ENCODE measurements at regions not wholly inside any gene's neighbourhood (a gene's known extent, or its start where the extent isn't known, plus 50 kb on each side); places are given as distances from the start of the nearest gene placed in this dataset.

DNA sequence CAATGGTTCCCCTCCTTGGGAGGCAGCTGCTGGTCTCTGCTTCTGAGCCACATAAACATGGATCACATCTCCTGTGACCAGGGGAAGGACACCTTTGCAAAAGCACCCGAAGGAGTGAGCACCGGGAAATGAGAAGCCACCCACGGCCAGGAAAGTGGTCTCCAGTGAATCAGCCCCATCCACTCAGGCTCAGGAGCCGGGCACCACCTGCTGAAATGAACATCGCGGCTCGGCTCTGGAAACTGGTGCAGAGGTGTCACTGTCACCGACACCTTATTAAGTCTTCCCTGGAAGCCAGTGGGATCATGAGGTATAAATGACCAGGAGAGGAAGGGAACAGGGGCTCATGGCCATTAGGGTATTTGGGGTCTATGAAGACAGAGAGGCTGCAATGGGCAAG lies 207.2 kb upstream of the C1orf174 start:
- POLR2A ChIA-PET = no interaction called here
- TF ChIP-seq POLR2AphosphoS5 (IDR thresholded peaks at IDR 0.05; ENCODE audit: low read depth, low read length) (no peak), TCF7L2 (IDR thresholded peaks at IDR 0.05; ENCODE audit: low read depth, low read length) (no peak), SIN3A (IDR thresholded peaks at IDR 0.05; ENCODE audit: borderline replicate concordance, insufficient read depth, low read depth, low read length) (no peak)
- TF ChIP-seq, protein P1, sequence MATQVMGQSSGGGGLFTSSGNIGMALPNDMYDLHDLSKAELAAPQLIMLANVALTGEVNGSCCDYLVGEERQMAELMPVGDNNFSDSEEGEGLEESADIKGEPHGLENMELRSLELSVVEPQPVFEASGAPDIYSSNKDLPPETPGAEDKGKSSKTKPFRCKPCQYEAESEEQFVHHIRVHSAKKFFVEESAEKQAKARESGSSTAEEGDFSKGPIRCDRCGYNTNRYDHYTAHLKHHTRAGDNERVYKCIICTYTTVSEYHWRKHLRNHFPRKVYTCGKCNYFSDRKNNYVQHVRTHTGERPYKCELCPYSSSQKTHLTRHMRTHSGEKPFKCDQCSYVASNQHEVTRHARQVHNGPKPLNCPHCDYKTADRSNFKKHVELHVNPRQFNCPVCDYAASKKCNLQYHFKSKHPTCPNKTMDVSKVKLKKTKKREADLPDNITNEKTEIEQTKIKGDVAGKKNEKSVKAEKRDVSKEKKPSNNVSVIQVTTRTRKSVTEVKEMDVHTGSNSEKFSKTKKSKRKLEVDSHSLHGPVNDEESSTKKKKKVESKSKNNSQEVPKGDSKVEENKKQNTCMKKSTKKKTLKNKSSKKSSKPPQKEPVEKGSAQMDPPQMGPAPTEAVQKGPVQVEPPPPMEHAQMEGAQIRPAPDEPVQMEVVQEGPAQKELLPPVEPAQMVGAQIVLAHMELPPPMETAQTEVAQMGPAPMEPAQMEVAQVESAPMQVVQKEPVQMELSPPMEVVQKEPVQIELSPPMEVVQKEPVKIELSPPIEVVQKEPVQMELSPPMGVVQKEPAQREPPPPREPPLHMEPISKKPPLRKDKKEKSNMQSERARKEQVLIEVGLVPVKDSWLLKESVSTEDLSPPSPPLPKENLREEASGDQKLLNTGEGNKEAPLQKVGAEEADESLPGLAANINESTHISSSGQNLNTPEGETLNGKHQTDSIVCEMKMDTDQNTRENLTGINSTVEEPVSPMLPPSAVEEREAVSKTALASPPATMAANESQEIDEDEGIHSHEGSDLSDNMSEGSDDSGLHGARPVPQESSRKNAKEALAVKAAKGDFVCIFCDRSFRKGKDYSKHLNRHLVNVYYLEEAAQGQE (IDR thresholded peaks at IDR 0.05; ENCODE audit: insufficient read depth in 1 of 2, low read depth in 2 of 2, low read length in 1 of 2) = no peak
- TF ChIP-seq, protein P2, sequence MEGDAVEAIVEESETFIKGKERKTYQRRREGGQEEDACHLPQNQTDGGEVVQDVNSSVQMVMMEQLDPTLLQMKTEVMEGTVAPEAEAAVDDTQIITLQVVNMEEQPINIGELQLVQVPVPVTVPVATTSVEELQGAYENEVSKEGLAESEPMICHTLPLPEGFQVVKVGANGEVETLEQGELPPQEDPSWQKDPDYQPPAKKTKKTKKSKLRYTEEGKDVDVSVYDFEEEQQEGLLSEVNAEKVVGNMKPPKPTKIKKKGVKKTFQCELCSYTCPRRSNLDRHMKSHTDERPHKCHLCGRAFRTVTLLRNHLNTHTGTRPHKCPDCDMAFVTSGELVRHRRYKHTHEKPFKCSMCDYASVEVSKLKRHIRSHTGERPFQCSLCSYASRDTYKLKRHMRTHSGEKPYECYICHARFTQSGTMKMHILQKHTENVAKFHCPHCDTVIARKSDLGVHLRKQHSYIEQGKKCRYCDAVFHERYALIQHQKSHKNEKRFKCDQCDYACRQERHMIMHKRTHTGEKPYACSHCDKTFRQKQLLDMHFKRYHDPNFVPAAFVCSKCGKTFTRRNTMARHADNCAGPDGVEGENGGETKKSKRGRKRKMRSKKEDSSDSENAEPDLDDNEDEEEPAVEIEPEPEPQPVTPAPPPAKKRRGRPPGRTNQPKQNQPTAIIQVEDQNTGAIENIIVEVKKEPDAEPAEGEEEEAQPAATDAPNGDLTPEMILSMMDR (IDR thresholded peaks at IDR 0.05) = no peak
- ATAC-seq (no peak), DNase-seq (ENCODE audit: low read depth, low spot score) (no peak)
- Histone ChIP-seq H3K27me3 (ENCODE audit: control insufficient read depth, insufficient read depth, low read length) (peaks cover 10% of the 10 kb centered on the region), H3K4me1 (ENCODE audit: control insufficient read depth, insufficient read depth, low read length) (no peaks in the 10 kb centered on the region), H3K27ac (ENCODE audit: low read length) (no peak overlapping the region), H3K4me3 (ENCODE audit: low read depth in 2 of 2, low read length in 2 of 2) (no peak overlapping the region), H3K9me3 (ENCODE audit: control insufficient read depth, insufficient read depth, low read depth, low read length) (no peaks in the 10 kb centered on the region), H3K36me3 (ENCODE audit: control insufficient read depth, insufficient read depth, low read length) (no peaks in the 10 kb centered on the region)
- intact Hi-C loops (cut with micrococcal nuclease; ENCODE audit: unreplicated experiment) = no loop called here
- CTCF ChIA-PET = no interaction called here
- in situ Hi-C loops (cut with HindIII; ENCODE audit: low pct_unique_long_range_greater_than_20kb, low sequenced_read_pairs) = no loop called here
- no TSS peak for BruUV-seq (replicated peaks)

DNA sequence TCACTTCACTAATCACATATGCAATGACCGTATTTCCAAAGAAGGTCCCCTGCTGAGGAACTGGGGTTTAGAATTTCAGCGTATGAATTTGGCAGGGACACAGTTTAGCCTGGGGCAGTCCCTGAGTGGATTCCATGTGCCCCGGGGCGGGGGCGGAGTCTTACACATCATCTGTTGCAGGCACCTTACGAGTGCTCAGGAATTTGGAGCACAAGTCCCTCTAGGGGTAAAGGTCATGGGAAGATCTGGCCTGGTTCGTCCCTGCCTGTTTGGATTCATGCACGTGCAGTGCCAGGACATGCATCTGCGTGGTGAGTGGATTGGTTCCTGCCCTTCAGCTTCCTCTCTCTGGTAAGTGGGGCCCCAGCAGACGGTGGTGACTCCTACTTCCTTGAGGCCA lies 208.3 kb upstream of the C1orf174 start:
- DNase-seq (ENCODE audit: low read depth, low spot score) (no peak), ATAC-seq (no peak)
- ChIA-PET POLR2A (no interaction called here), CTCF (no interaction called here)
- Histone ChIP-seq H3K4me1 (ENCODE audit: control insufficient read depth, insufficient read depth, low read length) (no peaks in the 10 kb centered on the region), H3K27me3 (ENCODE audit: control insufficient read depth, insufficient read depth, low read length) (peaks cover 10% of the 10 kb centered on the region), H3K4me3 (ENCODE audit: low read depth in 2 of 2, low read length in 2 of 2) (no peak overlapping the region), H3K27ac (ENCODE audit: low read length) (no peak overlapping the region), H3K36me3 (ENCODE audit: control insufficient read depth, insufficient read depth, low read length) (no peaks in the 10 kb centered on the region), H3K9me3 (ENCODE audit: control insufficient read depth, insufficient read depth, low read depth, low read length) (no peaks in the 10 kb centered on the region)
- intact Hi-C loops (cut with micrococcal nuclease; ENCODE audit: unreplicated experiment) (no loop called here), in situ Hi-C loops (cut with HindIII; ENCODE audit: low pct_unique_long_range_greater_than_20kb, low sequenced_read_pairs) (no loop called here)
- TF ChIP-seq, protein P1 (IDR thresholded peaks at IDR 0.05; ENCODE audit: insufficient read depth in 1 of 2, low read depth in 2 of 2, low read length in 1 of 2) = no peak
- TF ChIP-seq POLR2AphosphoS5 (IDR thresholded peaks at IDR 0.05; ENCODE audit: low read depth, low read length) (no peak), SIN3A (IDR thresholded peaks at IDR 0.05; ENCODE audit: borderline replicate concordance, insufficient read depth, low read depth, low read length) (no peak), TCF7L2 (IDR thresholded peaks at IDR 0.05; ENCODE audit: low read depth, low read length) (no peak)
- TF ChIP-seq, protein P2 (IDR thresholded peaks at IDR 0.05) = no peak
- BruUV-seq (replicated peaks) = no TSS peak

Measured in Panc1 (cell line).